Smooth muscle cell (in vitro differentiated cells): ENCODE measurements at regions not wholly inside any gene's neighbourhood (a gene's known extent, or its start where the extent isn't known, plus 50 kb on each side); places are given as distances from the start of the nearest gene placed in this dataset. TPM values are rescaled to one million over a fixed set of nuclear protein-coding genes. Genes with fewer than 3 reads are reported as not detected.

ENCODE experiments used
- DNase-seq: peaks from one replicate; lab custom pipeline; 2025; ENCODE audit not compliant: unreplicated experiment; lab: John Stamatoyannopoulos, UW
- H2AFZ ChIP-seq: fragments of 200-600 bp; sonication (generic); 2 replicates; pipeline ENCODE4 v1.6.0; 2016; ENCODE audit warnings: antibody characterized with exemption, low read depth, mild to moderate bottlenecking
- H3F3A ChIP-seq: fragments of 200-600 bp; sonication (generic); 2 replicates; pipeline ENCODE4 v1.6.0; 2017; ENCODE audit warnings: antibody characterized with exemption, low read depth
- H3K27ac ChIP-seq: fragments of 200-600 bp; sonication (generic); 2 replicates; pipeline ENCODE4 v1.5.1; 2016; ENCODE audit warnings: low read depth, mild to moderate bottlenecking
- H3K27me3 ChIP-seq: fragments of 200-600 bp; sonication (generic); 2 replicates; pipeline ENCODE4 v1.6.1; 2016; ENCODE audit warnings: low read depth, mild to moderate bottlenecking
- H3K36me3 ChIP-seq: fragments of 200-600 bp; sonication (generic); 2 replicates; pipeline ENCODE4 v1.5.1; 2016; ENCODE audit warnings: low read depth
- H3K4me1 ChIP-seq: fragments of 200-600 bp; sonication (generic); 2 replicates; pipeline ENCODE4 v1.5.1; 2016; ENCODE audit warnings: low read depth
- H3K4me2 ChIP-seq: fragments of 200-600 bp; sonication (generic); 2 replicates; pipeline ENCODE4 v1.6.0; 2016; ENCODE audit warnings: mild to moderate bottlenecking
- H3K4me3 ChIP-seq: fragments of 200-600 bp; sonication (generic); 2 replicates; pipeline ENCODE4 v1.5.1; 2016; ENCODE audit warnings: mild to moderate bottlenecking
- H3K79me2 ChIP-seq: fragments of 200-600 bp; sonication (generic); 2 replicates; pipeline ENCODE4 v1.6.0; 2016; ENCODE audit warnings: low read depth, mild to moderate bottlenecking
- H3K9ac ChIP-seq: fragments of 200-600 bp; sonication (generic); 2 replicates; pipeline ENCODE4 v1.6.0; 2016; ENCODE audit warnings: low read depth
- H3K9me3 ChIP-seq: fragments of 200-600 bp; sonication (generic); replicated peaks from 2 replicates; pipeline ENCODE4 v1.5.1; 2016; ENCODE audit warnings: low read depth
- H4K20me1 ChIP-seq: fragments of 200-600 bp; sonication (generic); 2 replicates; pipeline ENCODE4 v1.6.0; 2016; ENCODE audit warnings: low read depth
- CTCF ChIP-seq: fragments of 200-600 bp; sonication (generic); IDR thresholded peaks from 2 replicates; pipeline ENCODE4 v1.5.1; 2017; ENCODE audit warnings: borderline replicate concordance, mild to moderate bottlenecking, antibody characterized with exemption; ENCODE audit not compliant: insufficient read depth, poor library complexity, severe bottlenecking
- WGBS: methylation state at CpG from one replicate; pipeline ENCODE4 v1.1.7; 2016; ENCODE audit warnings: low lambda C conversion rate; 5-methylcytosine and 5-hydroxymethylcytosine counted together
- small RNA-seq: library from RNA; depleted of rRNA; stranded (forward); fragments of <200 nt; gene quantifications from one replicate; pipeline ENCODE3, GENCODE V24; 2014

- no peaks in the 10 kb centered on the region for H3K4me1 ChIP-seq
- H3K9ac ChIP-seq, result no peak overlapping the region
- H3K27me3 ChIP-seq, result no peaks in the 10 kb centered on the region
- WGBS, result 93% methylated on average over 2 of the region's 2 CpGs
- no peak overlapping the region for H3K27ac ChIP-seq
- H3K36me3 ChIP-seq, result no peaks in the 10 kb centered on the region
- H3K4me2 ChIP-seq, result no peak overlapping the region
- TF ChIP-seq CTCF, result no peak
- no peak overlapping the region for H2AFZ ChIP-seq
- no peaks in the 10 kb centered on the region for H4K20me1 ChIP-seq
- DNase-seq, result no peak
- H3F3A ChIP-seq, result no peaks in the 10 kb centered on the region
- no peak overlapping the region for H3K4me3 ChIP-seq
- peaks cover 5% of the 10 kb centered on the region for H3K9me3 ChIP-seq
- H3K79me2 ChIP-seq, result no peaks in the 10 kb centered on the region
These were observed 50.0 kb upstream of the ARHGEF26 start for GRCh38 chr3:154071146-154071545.

Small RNA genes in the stretch of these regions (small RNA-seq; reads per million reads assigned to genes)
- gene RF00019, result not detected
- gene RF00096, result not detected
- gene RNU6-901P, result not detected
